ENCODE measurements at regions not wholly inside any gene's neighbourhood (a gene's known extent, or its start where the extent isn't known, plus 50 kb on each side); places are given as distances from the start of the nearest gene placed in this dataset.

DNA sequence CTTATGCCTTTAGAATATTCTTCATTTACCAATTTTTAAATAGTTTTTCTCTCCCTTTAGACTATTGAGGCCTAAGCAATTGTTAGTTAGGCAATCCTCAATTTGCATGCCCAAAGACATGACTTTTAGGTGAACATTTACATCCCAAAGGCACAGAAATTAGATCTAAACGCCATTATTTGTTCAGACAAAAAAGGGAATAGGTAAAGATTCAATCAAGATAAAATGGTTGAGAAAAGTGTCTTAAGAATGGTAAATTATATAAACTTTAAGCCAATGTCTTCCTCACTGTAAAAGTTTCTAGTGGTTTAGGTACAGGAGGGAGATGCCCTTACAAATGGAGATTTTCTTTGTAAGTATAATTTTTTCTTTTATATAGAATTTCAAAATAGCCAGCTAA lies 50.2 kb upstream of the MME start:
- ATAC-seq (no peak), DNase-seq (no peak)
- intact Hi-C loops (cut with micrococcal nuclease), result no loop called here

DNA sequence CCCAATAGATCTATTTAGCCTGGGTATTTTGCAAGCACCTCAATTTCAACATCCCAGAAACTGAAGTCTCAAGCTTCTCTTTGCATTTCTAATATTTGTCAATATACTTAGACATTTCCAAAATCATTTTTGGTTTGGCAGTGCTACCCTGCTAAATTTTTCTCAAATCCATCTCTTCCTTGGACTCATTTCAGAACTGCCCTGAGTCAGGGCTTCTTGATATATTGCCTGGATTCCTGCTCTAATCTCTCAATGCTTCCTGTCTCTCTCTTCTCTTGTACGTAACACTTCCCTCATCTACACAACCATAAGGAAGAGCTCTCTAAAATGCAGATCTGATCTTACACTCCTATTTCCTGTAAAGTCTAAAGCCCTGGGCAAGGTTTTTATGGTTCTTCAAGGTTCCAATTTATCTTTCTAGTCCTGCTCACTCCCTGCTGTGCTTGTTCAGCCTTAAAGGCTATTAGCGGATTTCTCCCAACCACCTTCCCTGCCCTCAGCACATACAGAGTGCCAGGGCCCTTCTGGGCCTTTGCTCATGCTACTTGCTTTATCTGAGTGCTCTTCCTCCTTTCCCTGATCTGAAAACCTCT lies 53.0 kb upstream of the MME start:
- ATAC-seq, result no peak
- no peak for DNase-seq
- intact Hi-C loops (cut with micrococcal nuclease), result no loop called here

DNA sequence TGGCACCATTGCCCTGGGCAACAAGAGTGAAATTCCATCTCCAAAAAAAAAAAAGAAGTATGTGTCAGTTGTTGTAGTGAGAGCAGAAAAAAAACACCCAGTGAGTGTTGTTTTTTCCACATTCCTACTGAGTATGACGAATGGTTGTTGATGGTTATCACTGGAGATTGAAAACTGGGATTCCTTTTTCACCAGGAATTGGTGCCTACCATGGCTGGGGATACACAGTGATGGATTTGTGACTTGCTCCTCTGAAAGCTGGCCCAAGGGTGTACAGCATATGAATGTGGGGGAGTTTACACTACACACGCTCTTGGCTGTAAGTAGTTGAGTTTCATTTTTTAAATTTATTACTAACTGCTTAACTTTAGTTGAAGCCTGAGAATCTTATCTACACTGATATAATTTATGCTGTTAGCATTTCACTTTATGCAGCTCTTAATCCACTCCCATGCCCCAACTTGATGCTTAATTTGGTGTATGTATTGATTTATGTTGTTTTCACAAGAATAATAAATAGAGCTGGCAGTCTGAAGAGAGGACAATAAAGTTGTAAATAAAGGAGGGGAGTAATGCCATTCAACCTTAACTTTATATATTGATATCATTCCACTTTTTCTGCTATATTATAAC lies 56.0 kb upstream of the MME start:
- DNase-seq, result no peak
- intact Hi-C loops (cut with micrococcal nuclease), result no loop called here
- no peak for ATAC-seq

DNA sequence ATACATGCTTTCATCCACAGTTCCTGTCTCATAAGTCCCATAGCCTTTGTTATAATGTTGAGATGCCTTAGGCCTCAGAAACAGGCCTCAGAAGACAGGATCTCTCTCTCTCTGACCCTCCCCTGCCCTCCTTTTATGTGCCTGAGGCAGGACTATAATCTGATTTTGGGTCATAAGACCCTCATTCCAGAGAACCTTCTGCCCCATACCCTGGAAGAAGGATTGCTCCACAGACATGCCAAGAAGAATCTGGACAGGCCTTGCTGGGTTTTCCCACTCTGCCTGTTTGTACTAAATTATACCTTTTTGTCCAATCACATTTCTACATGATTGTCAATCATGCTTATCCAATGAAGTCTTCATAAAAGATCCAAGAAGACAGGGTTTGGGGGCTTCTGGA lies 57.2 kb upstream of the MME start:
- no peak for DNase-seq
- intact Hi-C loops (cut with micrococcal nuclease), result no loop called here
- ATAC-seq, result no peak

DNA sequence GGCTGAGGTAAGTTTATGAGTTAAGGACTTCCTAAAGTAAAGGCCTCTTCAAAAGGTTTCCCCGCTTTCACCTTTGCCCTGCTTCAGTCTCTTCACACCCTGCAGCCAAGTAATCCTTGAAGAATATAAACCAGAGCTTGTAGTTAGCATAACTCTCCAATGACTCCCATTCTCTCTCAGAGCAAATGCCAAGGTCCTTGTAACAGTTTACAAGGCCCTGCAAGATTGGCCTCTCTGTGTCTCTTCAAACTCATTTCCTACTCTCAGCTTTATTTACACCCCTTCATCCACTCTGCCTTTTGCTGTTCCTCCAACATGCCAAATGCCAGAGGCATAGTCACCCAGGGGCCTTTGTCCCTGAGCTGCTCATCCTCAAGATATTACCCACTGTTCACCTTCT lies 60.5 kb upstream of the MME start:
- intact Hi-C loops (cut with micrococcal nuclease), result no loop called here
- ATAC-seq (no peak), DNase-seq (no peak)

DNA sequence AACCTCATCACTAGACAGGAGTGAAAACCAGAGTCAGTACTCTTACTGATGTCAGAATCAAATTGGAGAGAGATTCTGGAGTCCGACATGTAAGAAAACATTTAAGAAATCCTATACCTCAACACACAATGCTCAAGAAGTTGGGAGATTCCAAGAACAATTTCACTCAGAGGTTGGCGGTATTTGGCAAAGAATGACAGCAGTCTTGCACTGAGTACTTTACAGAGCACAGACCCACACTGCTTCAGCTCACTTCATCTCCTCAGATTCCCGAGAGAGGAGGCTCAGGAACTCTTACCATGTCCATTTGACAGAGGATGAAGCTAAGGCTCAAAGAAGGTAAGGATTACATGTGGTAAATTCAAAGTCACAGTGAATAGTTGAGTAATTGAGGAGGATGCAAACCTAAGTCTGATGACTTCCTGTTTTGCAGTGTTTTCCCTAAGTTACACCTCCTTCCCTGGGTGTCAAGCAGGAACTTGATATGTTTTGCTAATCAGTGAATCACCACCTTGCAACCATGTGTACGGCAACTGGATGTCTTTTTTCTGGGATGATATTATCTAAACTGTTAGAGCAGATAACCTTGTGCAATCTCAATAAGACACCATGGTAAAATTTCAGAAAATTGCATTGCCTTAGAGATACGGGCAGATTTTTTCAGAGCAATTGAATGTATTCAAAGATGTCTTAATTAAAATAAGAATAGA lies 61.3 kb upstream of the MME start:
- ATAC-seq (no peak), DNase-seq (no peak)
- intact Hi-C loops (cut with micrococcal nuclease), result no loop called here

DNA sequence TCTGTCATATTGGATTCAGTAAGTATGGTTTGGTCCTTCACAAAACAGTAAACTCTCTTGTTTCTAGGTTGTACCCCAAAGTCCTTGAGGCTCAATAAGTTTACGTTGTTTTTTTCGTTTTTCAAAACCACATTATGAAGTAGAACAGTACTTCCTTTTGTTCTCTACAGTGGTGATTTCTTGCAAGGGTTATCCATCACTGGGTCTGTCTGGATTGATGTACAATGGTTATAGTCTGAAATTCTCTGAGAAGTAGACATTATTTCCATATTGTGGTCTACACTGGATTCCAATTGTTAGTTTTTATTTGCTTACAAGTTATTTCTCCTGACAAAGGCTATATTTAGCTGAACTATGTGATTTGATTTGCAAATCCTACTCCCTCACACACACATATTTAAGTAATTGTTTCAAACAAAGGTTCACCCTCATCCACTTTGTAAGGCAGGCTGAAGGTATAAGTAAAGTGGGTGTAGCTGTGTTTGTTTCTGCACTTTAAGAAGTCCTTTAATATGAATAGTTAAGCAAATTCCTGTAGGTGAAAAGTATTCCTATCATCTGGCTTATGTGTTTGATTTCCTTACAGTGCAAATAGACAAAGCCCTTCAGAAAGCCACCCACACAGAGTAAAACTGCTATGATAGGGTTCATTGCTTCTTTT lies 64.2 kb upstream of the MME start:
- intact Hi-C loops (cut with micrococcal nuclease), result no loop called here
- no peak for DNase-seq
- no peak for ATAC-seq

DNA sequence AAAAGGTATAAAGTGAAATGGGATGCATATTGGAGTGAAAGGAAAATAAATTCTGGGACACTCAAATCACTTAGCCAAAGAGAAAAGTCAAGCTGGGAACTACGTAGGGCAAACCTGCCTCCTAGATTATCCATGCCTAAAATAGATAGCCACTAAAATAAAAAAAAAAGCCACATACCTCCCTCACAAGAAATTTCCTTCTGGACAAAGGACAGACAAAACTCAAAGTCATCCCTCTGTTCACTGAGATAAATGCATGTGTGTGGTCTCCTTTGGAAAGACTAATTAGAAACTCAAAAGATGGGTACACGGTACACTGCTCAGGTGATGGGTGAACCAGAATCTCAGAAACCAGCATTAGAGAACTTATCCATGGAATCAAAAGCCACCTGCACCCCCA lies 65.2 kb upstream of the MME start:
- intact Hi-C loops (cut with micrococcal nuclease), result no loop called here
- no peak for DNase-seq
- ATAC-seq, result no peak

DNA sequence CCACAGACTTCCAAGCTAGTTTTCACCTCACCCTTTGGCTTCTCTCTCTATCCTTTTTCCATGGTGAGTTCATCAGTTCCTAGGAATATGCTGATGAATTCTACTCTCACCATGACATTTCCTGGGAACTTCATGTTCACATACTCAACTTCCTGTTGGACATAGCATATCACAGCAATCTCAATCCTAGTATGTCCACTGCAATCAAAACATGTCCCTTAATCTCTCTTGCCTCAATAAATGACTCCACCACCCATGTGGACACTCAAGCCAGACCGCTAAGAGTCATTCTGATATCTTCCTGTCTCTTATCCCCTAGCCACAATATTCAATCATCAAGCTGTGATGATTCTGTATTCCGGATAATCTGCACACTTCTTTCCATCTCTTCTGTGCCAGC lies 66.7 kb upstream of the MME start:
- DNase-seq, result no peak
- intact Hi-C loops (cut with micrococcal nuclease), result no loop called here
- ATAC-seq, result no peak

DNA sequence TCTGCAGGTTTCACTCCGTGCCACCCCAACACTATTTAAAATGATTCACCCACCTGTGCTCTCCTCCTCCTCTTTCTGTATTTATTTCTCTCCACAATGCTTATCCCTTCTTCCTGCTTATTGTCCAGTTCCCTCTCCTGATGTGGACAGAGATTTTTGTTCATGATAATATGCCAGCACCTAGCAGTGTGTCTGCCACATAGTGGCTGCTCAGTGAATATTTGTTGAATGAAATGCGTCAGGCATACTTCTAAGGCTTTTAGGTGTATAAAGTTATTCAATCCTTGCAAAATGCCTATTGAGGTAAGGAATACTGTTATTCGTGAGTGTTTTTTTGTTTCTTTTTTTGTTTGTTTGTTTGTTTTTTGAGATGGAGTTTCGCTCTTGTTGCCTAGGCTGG lies 67.5 kb upstream of the MME start:
- intact Hi-C loops (cut with micrococcal nuclease), result no loop called here
- ATAC-seq (no peak), DNase-seq (no peak)

DNA sequence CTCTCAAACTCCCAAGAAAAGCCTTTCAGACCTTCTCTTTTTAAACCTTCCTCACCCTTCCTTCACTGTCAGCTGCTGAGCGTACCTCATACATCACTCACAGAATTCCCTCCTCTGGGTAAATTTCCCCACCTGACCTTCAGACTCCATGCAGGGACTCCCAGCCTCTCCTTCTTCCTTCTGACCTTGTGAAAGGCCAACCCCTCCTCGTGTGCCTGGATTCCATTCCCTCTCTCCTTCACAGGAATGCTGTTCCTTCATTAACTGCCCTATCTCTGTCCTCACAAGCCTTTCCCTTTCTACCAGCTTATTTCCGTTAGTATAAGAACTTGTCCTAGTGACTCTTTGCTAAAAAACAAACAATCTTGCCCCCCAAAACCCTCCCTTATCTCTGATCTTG lies 69.7 kb upstream of the MME start:
- ATAC-seq (no peak), DNase-seq (no peak)
- intact Hi-C loops (cut with micrococcal nuclease), result no loop called here

DNA sequence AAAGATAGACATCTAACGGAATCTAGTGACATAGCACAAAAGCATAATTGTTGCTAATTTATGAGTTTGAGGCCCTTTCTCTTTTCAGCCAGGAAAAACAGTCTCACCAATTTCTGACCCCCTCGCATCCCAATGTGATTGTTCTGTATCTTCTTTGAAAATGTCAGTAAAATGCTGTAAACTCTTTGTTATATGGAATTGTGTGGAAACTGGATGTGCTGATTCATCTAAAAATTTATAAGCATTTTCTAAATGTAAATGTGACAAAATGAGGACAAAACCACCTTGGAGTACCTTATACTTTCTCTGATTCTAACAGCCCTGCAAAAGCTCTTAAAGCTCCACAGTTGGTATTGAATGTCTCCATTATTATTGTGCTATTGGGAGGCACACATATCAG lies 70.9 kb upstream of the MME start:
- intact Hi-C loops (cut with micrococcal nuclease), result no loop called here

DNA sequence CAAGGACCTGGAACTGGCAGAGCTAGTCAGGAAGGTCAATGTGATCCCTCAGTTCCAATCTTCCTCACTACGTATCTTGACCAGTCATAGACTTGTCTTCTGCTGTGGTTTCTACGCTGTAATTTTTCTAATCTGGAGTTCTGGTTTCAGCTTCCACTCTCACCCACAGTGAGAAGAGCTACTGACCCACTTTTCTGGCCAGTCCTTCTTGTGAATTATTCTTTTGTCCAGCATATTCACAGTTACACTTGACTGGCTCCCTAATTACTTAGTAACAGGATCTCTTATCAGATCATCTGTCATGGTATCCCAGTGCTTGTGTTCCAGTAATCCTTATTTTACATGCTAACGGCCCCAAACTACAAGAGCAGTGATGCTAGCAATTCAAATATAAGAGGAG lies 72.4 kb upstream of the MME start:
- DNase-seq (no peak), ATAC-seq (no peak)
- intact Hi-C loops (cut with micrococcal nuclease), result no loop called here

More for the DNA sequence above, 70.9 kb upstream of the MME start:
- DNase-seq, result no peak
- no peak for ATAC-seq

DNA sequence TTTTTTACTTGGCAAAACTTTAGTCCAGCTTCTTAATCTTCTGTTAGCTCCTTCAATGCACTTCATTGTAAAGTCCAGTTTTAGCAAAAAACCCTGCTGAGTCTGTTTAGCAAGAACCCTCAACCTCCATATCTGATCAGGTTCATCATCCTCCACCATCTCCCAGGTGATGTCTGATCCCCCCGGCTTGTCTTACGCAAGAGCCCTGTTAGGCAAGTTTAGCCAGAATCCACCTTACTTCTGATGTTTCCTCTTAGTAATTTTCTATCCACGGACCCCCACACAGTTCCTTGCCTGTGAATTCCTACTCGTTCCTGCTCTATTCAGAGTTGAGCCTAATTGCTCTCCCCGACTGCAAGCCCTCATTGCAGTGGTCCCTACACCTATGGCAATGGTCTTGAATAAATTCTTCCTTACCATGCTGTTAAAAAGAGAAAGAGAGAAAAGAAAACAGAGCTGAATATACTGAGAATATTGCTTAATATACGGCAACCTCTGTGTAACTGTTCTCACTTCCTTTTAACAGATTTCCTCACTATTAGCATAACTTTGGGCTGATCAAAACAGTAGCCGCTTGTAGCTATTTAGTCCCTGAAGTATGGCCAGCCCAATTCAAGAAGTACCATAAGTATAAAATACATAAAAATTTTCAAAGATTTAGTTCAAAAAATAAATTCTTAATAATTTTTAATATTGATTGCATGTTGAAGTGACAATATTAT lies 78.7 kb upstream of the MME start:
- intact Hi-C loops (cut with micrococcal nuclease), result no loop called here
- no peak for DNase-seq
- no peak for ATAC-seq

DNA sequence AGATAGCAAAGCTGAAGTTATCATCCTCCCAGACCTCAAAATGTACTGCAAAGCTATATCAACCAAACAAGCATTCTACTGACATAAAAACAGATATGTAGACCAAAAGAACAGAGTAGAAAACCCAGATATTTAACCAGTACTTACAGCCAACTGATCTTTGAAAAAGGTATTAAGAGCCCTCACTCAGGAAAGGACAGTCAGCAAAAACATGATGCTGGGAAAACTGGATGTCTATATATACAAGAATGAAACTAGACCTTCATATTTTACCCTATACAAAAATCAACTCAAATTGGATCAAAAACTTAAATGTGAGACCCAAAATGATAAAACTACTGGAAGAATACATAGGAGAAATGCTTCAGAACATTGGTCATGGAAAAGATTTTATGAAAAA lies 87.5 kb upstream of the MME start:
- DNase-seq (no peak), ATAC-seq (no peak)
- intact Hi-C loops (cut with micrococcal nuclease), result no loop called here

DNA sequence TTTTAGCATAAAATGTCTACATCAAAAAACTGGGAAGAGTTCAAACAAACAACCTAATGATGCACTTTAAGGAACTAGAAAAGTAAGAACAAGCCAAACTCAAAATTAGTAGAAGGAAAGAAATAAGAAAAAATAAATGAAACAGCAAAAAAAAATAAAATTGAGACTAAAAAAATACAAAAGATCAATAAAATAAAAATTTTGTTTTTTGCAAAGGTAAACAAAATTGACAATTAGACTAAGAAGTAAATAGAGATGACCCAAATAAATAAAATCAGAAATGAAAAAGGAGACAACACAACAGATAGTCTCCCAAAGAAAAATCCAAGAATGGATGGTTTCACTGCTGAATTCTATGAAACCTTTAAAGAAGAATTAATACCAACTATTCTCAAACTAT lies 89.6 kb upstream of the MME start:
- DNase-seq (no peak), ATAC-seq (no peak)
- intact Hi-C loops (cut with micrococcal nuclease), result no loop called here

DNA sequence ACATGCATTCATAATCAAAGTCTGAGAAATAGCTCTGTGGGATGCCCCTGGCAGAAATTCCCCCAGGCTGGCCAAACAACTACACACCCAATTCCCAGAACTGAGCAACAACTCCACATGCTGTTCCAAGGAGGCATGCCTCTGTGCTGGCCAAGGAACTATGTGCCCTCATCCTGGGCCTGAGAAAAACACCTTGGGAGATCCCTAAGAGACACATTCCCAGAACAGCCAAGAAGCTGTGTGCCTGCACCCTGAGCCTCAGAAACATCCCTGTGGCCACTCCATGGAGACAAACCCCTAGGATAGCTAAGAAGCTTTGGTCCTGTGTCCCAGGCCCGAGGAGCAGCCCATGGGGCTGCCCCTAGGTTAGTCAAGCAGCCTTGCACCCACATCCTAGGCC lies 92.3 kb upstream of the MME start:
- no peak for DNase-seq
- ATAC-seq, result no peak
- intact Hi-C loops (cut with micrococcal nuclease), result no loop called here

DNA sequence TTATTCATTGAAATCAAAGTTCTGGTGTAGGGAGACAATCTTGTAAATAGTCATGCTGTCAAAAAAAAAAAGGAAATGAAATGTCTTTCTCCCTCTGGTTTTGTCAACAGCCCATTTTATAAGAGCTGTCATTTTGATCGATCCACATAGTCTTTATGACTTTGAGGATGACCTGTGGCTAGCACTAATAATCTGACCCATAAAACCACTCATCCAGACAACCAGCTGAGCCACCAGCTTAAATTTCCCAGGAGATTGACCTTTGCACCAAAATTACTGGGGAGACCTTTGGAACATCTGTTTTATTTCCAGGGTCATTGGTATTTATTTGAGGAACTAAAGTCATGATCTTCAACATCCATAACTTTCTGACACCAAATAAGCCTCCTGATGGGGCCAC lies 98.5 kb upstream of the MME start:
- DNase-seq, result no peak
- intact Hi-C loops (cut with micrococcal nuclease), result no loop called here
- ATAC-seq, result no peak

DNA sequence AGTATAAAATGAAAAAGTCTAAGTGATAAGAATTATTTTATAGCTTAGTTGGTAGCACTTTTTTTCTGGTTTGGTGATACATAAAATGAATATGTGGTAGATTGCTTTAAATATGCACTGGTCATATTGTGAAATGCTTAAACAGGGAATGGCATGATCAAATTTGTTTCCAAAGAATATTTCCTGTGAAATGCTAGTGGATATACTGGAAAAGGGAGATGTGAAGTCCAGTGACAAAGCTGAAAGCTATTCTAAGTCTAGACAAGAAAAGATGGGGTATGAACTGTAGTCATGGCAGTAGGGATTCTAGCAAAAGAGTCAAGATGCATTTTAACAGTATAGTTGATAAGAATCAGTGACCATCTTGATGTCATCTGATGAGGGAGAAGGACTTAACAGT lies 98.9 kb upstream of the MME start:
- intact Hi-C loops (cut with micrococcal nuclease), result no loop called here
- ATAC-seq, result no peak
- DNase-seq, result no peak

DNA sequence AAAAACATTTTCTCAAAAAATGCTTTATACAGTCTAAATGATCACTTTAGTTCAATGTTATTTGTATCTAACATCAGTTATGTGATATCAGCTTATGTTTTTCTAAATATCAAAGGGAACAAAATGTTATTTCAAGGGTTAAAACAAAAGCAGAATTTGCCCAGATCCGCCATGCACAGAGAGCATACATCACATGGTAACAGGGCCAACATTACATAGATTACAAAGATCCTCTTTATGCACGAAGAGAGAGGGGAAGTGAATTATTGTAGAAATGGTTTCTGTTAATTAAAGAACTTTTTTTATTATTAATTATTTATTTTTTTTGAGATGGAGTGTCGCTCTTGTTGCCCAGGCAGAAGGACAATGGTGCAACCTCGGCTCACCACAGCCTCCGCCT lies 100.8 kb upstream of the MME start:
- DNase-seq (no peak), ATAC-seq (no peak)
- intact Hi-C loops (cut with micrococcal nuclease), result no loop called here
